ENCODE measurements at regions not wholly inside any gene's neighbourhood (a gene's known extent, or its start where the extent isn't known, plus 50 kb on each side); places are given as distances from the start of the nearest gene placed in this dataset.

DNA sequence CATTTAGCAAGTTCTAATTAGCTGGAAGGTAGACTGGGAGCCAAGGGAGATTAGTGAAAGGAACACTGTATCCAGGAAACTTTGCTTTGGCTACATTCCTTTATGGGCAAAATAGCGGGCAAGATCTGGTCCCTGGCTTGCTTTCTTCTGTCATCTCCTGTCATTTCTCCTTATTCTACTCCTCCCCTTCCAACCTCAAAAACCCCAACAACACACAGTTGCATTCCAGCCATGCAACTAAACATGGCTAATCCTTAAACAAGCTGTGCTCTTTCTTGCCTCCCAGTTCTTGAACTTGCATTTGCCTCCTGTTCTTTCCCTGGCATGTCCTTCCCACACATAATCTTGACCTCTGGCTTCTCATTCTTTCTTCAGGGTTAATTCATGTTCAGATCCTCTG, 59.5 kb upstream of the CDCA7L start:
- DNase-seq (ENCODE audit: low read depth in 2 of 2) = no peak

DNA sequence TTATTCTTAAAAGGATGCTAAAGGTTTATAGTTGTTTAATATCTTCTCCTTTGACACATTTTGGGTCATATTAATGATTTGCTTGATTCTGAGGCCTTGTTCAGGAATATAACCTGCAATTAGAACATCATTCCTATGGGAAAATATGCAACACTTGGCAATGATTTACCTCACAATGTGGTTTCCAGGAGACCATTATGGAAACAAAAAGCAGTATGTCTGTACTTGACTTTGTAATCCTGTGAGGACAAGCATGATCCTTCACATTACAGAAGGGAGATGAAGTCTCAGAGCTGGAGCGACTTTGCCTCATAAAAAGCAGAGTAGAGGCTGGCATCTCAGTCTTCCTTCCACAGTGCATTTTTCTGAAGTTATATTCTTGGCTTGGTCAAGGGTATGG, 57.0 kb upstream of the CDCA7L start:
- no peak for DNase-seq (ENCODE audit: low read depth in 2 of 2)

DNA sequence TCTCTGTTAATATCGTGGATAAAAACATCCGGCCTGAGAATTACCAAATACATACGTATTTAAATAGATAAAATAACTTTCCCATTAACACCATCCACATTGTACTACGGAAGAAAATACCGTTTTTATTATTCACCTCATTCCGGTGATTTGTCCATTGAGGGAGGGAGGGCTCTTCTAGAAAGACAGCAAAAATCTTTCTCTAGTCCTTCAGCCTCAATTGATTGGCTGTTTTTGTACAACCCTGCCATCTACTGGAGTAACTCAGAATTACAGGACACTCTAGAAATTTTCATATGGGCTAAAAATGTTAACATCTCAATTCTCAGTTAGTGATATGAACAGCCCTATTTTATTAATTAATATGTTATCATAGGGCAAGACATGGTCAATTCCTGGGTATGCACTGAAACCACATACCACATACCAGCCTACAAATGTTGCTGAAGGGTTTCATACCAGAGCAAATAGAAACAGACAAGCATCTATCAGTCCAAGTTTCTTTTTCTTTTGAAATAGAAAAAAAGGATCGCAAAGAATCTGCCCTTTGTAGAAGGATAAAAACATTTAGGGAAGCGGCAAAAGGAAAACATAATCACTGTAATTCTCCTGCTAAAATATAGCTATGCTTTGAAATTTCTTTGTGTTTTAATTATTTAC, 55.8 kb upstream of the CDCA7L start:
- DNase-seq (ENCODE audit: low read depth in 2 of 2) = peak; percentile 49 to 77

DNA sequence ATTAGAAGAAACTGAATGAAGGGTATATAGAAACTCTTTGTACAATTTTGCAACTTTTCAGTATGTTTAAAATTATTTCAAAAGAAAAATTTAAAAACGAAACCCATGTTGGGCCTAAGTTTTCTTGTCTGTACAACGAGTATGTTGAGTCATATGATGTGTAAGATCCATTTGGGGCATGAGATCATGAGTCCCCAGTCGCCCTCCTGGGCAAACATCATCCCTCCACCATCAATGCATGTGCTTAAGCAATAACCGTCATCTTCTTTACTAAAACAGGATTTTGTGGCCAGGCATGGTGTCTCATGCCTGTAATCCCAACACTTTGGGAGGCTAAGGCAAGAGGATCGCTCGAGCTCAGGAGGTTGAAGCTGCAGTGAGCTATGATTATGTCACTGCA, 54.2 kb upstream of the CDCA7L start:
- DNase-seq (ENCODE audit: low read depth in 2 of 2) = no peak

DNA sequence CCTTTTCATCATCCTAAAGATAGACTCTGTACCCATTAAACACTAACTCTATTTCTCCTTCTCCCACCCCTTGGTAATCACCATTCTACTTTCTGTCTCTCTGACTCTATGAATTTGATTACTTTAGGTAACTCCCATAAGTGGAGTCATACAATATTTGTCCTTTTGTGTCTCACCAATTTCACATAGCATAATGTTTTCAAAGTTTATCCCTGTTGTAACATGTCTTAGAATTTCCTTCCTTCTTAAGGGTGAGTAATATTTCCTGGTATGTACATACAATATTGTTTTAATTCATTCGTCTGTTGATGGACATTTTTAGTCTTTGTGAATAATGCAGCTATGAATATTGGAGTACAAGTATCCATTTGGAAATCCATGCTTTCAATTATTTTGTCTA, 50.9 kb upstream of the CDCA7L start:
- DNase-seq (ENCODE audit: low read depth in 2 of 2) = peak in 1 of 2 donors; percentile 62
